SU-DHL-6 (cell line): ENCODE measurements at regions not wholly inside any gene's neighbourhood (a gene's known extent, or its start where the extent isn't known, plus 50 kb on each side); places are given as distances from the start of the nearest gene placed in this dataset.

ENCODE experiments used
- H2AFZ ChIP-seq: fragments of 200-600 bp; sonication (generic); 2 replicates; pipeline ENCODE4 v1.6.1; 2014; ENCODE audit warnings: low read depth, mild to moderate bottlenecking, moderate library complexity, mixed read lengths, antibody characterized with exemption, low read length; ENCODE audit not compliant: severe bottlenecking
- H3F3A ChIP-seq: fragments of 200-600 bp; shearing (Covaris generic); 2 replicates; pipeline ENCODE4 v1.6.0; 2016; ENCODE audit warnings: antibody characterized with exemption, mild to moderate bottlenecking; ENCODE audit not compliant: insufficient read depth
- H3K27ac ChIP-seq: fragments of 200-600 bp; sonication (generic); 2 replicates; pipeline ENCODE4 v1.5.1; 2016; ENCODE audit warnings: low read depth, mild to moderate bottlenecking, low read length, moderate library complexity, mixed read lengths
- H3K27me3 ChIP-seq: fragments of 200-600 bp; sonication (generic), shearing (Covaris generic); 2 replicates; pipeline ENCODE4 v1.6.0; 2014; ENCODE audit warnings: mild to moderate bottlenecking, low read length
- H3K36me3 ChIP-seq: fragments of 200-600 bp; sonication (generic); 2 replicates; pipeline ENCODE4 v1.6.1; 2014; ENCODE audit warnings: mild to moderate bottlenecking, low read length, mixed read lengths
- H3K4me2 ChIP-seq: fragments of 300-600, 200-600 bp; shearing (Covaris generic), sonication (generic); 2 replicates; pipeline ENCODE4 v1.6.0; 2014; ENCODE audit warnings: low read length, low read depth, mild to moderate bottlenecking; ENCODE audit not compliant: poor library complexity, severe bottlenecking
- H3K4me3 ChIP-seq: fragments of 200-600 bp; sonication (generic); 2 replicates; pipeline ENCODE4 v1.5.1; 2014; ENCODE audit warnings: antibody characterized with exemption, low read length, mild to moderate bottlenecking, mixed read lengths; ENCODE audit not compliant: insufficient read depth, poor library complexity, severe bottlenecking
- H3K79me2 ChIP-seq: fragments of 200-600 bp; sonication (generic); 2 replicates; pipeline ENCODE4 v1.6.1; 2014; ENCODE audit warnings: mild to moderate bottlenecking, low read length, moderate library complexity; ENCODE audit not compliant: insufficient read depth
- H3K9ac ChIP-seq: fragments of 200-600 bp; sonication (generic); 2 replicates; pipeline ENCODE4 v1.7.0; 2014; ENCODE audit warnings: mild to moderate bottlenecking, low read length
- H3K9me2 ChIP-seq: fragments of 200-600 bp; sonication (generic); replicated peaks from 2 replicates; pipeline ENCODE4 v1.6.1; 2014; ENCODE audit warnings: low read length; ENCODE audit not compliant: insufficient read depth
- H3K9me3 ChIP-seq: fragments of 200-600 bp; sonication (generic); 2 replicates; pipeline ENCODE4 v1.6.1; 2014; ENCODE audit warnings: low read length, mixed read lengths; ENCODE audit not compliant: insufficient read depth
- H4K20me1 ChIP-seq: fragments of 200-600 bp; sonication (generic); 2 replicates; pipeline ENCODE4 v1.6.1; 2014; ENCODE audit warnings: low read depth, mild to moderate bottlenecking, antibody characterized with exemption, low read length, moderate library complexity, mixed read lengths
- CTCF ChIP-seq: fragments of 200-600 bp; sonication (generic); IDR thresholded peaks from one replicate; pipeline ENCODE4 v1.5.1; 2017; ENCODE audit warnings: antibody characterized with exemption, mild to moderate bottlenecking, low read length, moderate library complexity; ENCODE audit not compliant: insufficient read depth, poor library complexity, severe bottlenecking
- EZH2phosphoT487 ChIP-seq: fragments of 200-600 bp; sonication (generic), shearing (Covaris generic); conservative IDR thresholded peaks from 2 replicates; pipeline ENCODE4 v1.6.1; 2018; ENCODE audit warnings: mild to moderate bottlenecking, antibody characterized with exemption, low read length, moderate library complexity, mixed read lengths

- Histone ChIP-seq H3K9me2 (no peaks in the 10 kb centered on the region), H3K79me2 (no peaks in the 10 kb centered on the region), H2AFZ (no peak overlapping the region), H3K4me2 (no peak overlapping the region), H3K27ac (no peak overlapping the region), H3F3A (no peaks in the 10 kb centered on the region), H3K9me3 (no peaks in the 10 kb centered on the region), H4K20me1 (no peaks in the 10 kb centered on the region), H3K27me3 (no peaks in the 10 kb centered on the region), H3K4me3 (no peak overlapping the region), H3K36me3 (no peaks in the 10 kb centered on the region), H3K9ac (no peak overlapping the region)
- TF ChIP-seq EZH2phosphoT487 (no peak), CTCF (no peak)
Measured at GRCh38 chr1:10848109-10848684, 51.8 kb upstream of the CASZ1 start.

GRCh38 chr1:10850026-10850425 lies 53.6 kb upstream of the CASZ1 start:
- Histone ChIP-seq H3K27ac (no peak overlapping the region), H3K27me3 (no peaks in the 10 kb centered on the region), H3K4me3 (no peak overlapping the region), H2AFZ (no peak overlapping the region), H3K9me3 (no peaks in the 10 kb centered on the region; the same call in 1 of the 2 replicates), H3K9me2 (no peaks in the 10 kb centered on the region), H3K9ac (no peak overlapping the region), H4K20me1 (no peaks in the 10 kb centered on the region), H3K79me2 (no peaks in the 10 kb centered on the region), H3F3A (no peaks in the 10 kb centered on the region), H3K4me2 (no peak overlapping the region), H3K36me3 (no peaks in the 10 kb centered on the region)
- no peak for TF ChIP-seq EZH2phosphoT487
- TF ChIP-seq CTCF = no peak

- H3K4me2 ChIP-seq = no peak overlapping the region
- H3K9ac ChIP-seq = no peak overlapping the region
- H4K20me1 ChIP-seq = no peaks in the 10 kb centered on the region
- H3K9me3 ChIP-seq = no peaks in the 10 kb centered on the region; the same call in 1 of the 2 replicates
- H3K27me3 ChIP-seq = no peaks in the 10 kb centered on the region
- no peaks in the 10 kb centered on the region for H3K9me2 ChIP-seq
- TF ChIP-seq EZH2phosphoT487 (no peak), CTCF (no peak)
- no peaks in the 10 kb centered on the region for H3F3A ChIP-seq
- no peak overlapping the region for H2AFZ ChIP-seq
- no peak overlapping the region for H3K4me3 ChIP-seq
- no peaks in the 10 kb centered on the region for H3K36me3 ChIP-seq
- H3K79me2 ChIP-seq = no peaks in the 10 kb centered on the region
- no peak overlapping the region for H3K27ac ChIP-seq
Measured at GRCh38 chr1:10851024-10852013, 54.9 kb upstream of the CASZ1 start.
